AG09319 (cell line): ENCODE measurements at regions not wholly inside any gene's neighbourhood (a gene's known extent, or its start where the extent isn't known, plus 50 kb on each side); places are given as distances from the start of the nearest gene placed in this dataset.

Source experiments
- DNase-seq: peaks from one replicate; pipeline ENCODE4 v3.0.0-alpha.2; 2010; ENCODE audit warnings: low read depth; ENCODE audit errors: extremely low read depth
- TF ChIP-seq, protein P1 (sequence below): IDR thresholded peaks from 2 replicates; pipeline ENCODE4 v1.5.1; 2011; ENCODE audit warnings: low read depth, mild to moderate bottlenecking, inconsistent platforms, low read length, moderate library complexity

DNA sequence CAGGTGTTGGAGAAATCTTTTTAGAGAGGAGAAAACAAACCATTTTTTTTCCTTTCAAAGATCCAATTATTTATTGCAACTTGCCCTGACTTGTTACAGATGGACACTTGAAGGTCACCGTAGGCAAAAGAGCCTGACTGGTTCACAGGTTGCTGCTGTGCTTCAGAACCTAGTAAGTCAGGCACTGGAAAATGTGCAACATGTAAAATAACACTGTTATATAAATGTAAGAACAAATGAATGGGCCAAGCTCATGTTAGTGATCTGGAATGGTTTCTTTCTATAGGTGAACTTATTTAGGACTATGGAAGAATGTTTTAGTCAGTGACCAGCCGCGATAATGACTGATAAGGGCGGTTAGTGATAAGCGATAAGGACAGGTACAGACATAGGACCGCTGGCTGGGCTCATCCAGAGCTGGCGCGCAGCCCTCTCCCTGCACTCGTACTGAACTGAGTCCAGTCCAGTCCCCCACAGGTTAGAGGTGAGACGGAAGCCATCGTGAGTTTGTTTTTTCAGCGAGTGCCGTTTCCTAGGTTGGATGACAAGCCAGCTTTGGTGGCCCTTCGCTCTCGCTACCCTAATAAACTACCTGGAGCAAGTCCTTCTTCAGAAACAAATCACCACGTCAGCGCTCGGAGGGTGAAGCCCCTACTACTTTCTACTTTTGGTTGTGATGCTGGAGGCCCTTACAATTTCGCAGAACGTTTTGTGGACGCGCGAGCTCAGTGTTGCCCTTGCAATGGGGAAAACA is 94.4 kb upstream of the PRDM1 start:
- TF ChIP-seq, protein P1, sequence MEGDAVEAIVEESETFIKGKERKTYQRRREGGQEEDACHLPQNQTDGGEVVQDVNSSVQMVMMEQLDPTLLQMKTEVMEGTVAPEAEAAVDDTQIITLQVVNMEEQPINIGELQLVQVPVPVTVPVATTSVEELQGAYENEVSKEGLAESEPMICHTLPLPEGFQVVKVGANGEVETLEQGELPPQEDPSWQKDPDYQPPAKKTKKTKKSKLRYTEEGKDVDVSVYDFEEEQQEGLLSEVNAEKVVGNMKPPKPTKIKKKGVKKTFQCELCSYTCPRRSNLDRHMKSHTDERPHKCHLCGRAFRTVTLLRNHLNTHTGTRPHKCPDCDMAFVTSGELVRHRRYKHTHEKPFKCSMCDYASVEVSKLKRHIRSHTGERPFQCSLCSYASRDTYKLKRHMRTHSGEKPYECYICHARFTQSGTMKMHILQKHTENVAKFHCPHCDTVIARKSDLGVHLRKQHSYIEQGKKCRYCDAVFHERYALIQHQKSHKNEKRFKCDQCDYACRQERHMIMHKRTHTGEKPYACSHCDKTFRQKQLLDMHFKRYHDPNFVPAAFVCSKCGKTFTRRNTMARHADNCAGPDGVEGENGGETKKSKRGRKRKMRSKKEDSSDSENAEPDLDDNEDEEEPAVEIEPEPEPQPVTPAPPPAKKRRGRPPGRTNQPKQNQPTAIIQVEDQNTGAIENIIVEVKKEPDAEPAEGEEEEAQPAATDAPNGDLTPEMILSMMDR = no peak
- DNase-seq = no peak

GRCh38 chr6:105990151-105990550 is 96.0 kb upstream of the PRDM1 start:
- TF ChIP-seq, protein P1 = no peak
- no peak for DNase-seq

DNA sequence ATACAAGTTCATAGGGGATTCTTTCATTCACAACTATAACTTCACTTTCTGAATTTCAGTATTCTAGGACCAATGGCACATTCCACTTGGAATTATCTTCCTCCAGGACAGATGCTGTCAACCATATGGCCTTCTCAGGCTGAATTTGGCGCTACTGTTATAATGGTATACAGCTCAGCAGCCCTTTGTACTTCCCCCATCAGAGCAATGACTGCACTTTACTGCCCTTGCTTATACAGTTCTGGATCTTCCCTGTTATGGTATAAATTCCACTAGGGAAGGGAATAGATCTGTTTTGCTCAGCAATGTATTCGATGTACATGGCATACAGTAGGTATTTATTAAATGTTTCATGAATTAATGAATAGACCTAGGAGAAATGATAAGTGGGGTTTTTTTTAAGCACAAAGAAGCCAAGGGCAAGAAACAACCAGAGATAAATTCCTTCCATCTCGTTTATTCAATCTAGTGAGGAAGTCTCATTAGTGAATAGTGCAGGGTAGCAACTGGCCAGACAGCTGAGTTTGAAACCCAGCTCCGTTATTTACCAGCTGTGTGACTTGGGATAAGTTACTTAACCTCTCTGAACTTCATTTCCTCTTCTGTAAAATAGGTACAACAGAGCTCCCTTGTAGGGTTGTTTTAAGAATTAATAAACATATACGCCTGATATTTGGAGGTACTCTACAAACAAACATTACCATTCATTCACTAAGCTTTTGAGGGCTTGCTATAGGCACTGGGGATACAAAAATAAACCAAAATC is 97.1 kb upstream of the PRDM1 start:
- DNase-seq = no peak
- TF ChIP-seq, protein P1 = no peak

DNA sequence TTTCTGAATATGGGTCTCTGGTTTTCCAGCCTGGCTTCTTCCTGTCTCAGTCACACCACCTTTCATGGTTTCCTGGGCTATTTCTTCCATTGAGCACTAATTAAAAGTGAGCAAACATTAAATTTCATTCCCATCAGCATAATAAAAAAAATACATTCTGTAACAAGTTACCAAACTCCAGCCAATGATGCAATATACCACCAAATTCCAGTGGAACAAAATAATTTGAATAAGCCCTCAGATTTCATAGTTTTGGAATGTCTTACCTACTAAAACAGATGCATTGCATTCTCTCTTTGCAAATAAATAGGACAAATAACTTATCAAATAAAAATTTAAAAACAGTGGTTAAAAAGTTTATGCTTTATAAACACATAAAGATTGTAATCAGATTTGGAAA is 97.8 kb upstream of the PRDM1 start:
- TF ChIP-seq, protein P1 = no peak
- no peak for DNase-seq

- TF ChIP-seq, protein P1 = no peak
- DNase-seq = no peak
Measured at GRCh38 chr6:105987516-105987915, 98.6 kb upstream of the PRDM1 start.

DNA sequence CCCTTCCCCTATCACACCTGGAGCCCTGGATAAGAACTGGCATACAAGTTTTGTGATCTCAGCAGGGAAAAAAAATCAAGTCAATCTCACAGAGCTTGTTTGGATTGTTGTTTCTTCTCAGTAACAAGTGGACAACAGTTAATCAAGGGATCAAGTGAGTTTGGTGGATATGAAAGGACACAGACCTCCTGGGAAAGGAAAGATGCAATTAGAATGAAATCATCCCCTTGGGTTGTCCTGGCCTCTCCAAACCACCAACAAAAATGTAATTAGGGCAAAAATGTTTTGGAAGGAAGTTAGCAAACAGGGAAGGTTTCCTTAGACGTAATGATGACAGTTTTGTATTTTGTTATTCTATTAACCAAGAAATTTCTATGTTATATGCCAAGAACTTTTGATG is 99.1 kb upstream of the PRDM1 start:
- DNase-seq = peak; percentile 44
- TF ChIP-seq, protein P1 = no peak
